MM.1S (cell line): ENCODE measurements at regions not wholly inside any gene's neighbourhood (a gene's known extent, or its start where the extent isn't known, plus 50 kb on each side); places are given as distances from the start of the nearest gene placed in this dataset.
A peak's percentile ranks its signal among the peaks of the same experiment; 100 is the strongest.

Experiments
- DNase-seq: peaks from one replicate; pipeline ENCODE4 v3.0.0-alpha.2; 2015
- H2AFZ ChIP-seq: fragments of 300-600 bp; sonication (generic); 2 replicates; pipeline ENCODE4 v1.6.0; 2016; ENCODE audit warnings: antibody characterized with exemption, low read length
- H3F3A ChIP-seq: fragments of 300-600 bp; sonication (generic); 2 replicates; pipeline ENCODE4 v1.6.1; 2016; ENCODE audit warnings: mild to moderate bottlenecking, antibody characterized with exemption, low read length, moderate library complexity, mixed read lengths; ENCODE audit not compliant: insufficient read depth
- H3K27ac ChIP-seq: fragments of 300-600 bp; sonication (generic); 2 replicates; pipeline ENCODE4 v1.5.1; 2016; ENCODE audit warnings: mild to moderate bottlenecking, low read length
- H3K27me3 ChIP-seq: fragments of 300-600 bp; sonication (generic); replicated peaks from 2 replicates; pipeline ENCODE4 v1.6.0; 2016; ENCODE audit warnings: low read length; ENCODE audit not compliant: insufficient read depth
- H3K36me3 ChIP-seq: fragments of 300-600 bp; sonication (generic); replicated peaks from 2 replicates; pipeline ENCODE4 v1.6.1; 2016; ENCODE audit warnings: mild to moderate bottlenecking, low read length, mixed read lengths; ENCODE audit not compliant: insufficient read depth
- H3K4me1 ChIP-seq: fragments of 300-600 bp; sonication (generic); 2 replicates; pipeline ENCODE4 v1.6.1; 2016; ENCODE audit warnings: low read length, mixed read lengths
- H3K4me2 ChIP-seq: fragments of 300-600 bp; sonication (generic); 2 replicates; pipeline ENCODE4 v1.6.0; 2016; ENCODE audit warnings: low read depth, low read length
- H3K4me3 ChIP-seq: fragments of 300-600 bp; sonication (generic); 2 replicates; pipeline ENCODE4 v1.5.1; 2016; ENCODE audit warnings: low read length, mixed read lengths
- H3K79me2 ChIP-seq: fragments of 300-600 bp; sonication (generic); 2 replicates; pipeline ENCODE4 v1.6.1; 2016; ENCODE audit warnings: mixed run types, low read length, mixed read lengths
- H3K9ac ChIP-seq: fragments of 300-600 bp; sonication (generic); 2 replicates; pipeline ENCODE4 v1.6.1; 2016; ENCODE audit warnings: low read length, mixed read lengths
- H3K9me2 ChIP-seq: fragments of 300-600 bp; sonication (generic); replicated peaks from 2 replicates; pipeline ENCODE4 v1.6.1; 2016; ENCODE audit warnings: mild to moderate bottlenecking, low read length, mixed read lengths; ENCODE audit not compliant: insufficient read depth
- H3K9me3 ChIP-seq: fragments of 300-600 bp; sonication (generic); replicated peaks from 2 replicates; pipeline ENCODE4 v1.6.1; 2016; ENCODE audit warnings: mild to moderate bottlenecking, low read length, mixed read lengths; ENCODE audit not compliant: insufficient read depth
- H4K20me1 ChIP-seq: fragments of 300-600 bp; sonication (generic); 2 replicates; pipeline ENCODE4 v1.6.1; 2016; ENCODE audit warnings: mild to moderate bottlenecking, low read length, moderate library complexity, mixed read lengths; ENCODE audit not compliant: insufficient read depth
- EZH2 ChIP-seq: fragments of 300-600 bp; sonication (generic); optimal IDR thresholded peaks from 2 replicates; pipeline ENCODE3; 2017; ENCODE audit warnings: low read depth, mild to moderate bottlenecking, antibody characterized with exemption, low read length, mixed read lengths
- EZH2phosphoT487 ChIP-seq: fragments of 300-600 bp; sonication (generic); IDR thresholded peaks from 2 replicates; pipeline ENCODE4 v1.6.1; 2018; ENCODE audit warnings: antibody characterized with exemption, low read length
- TF ChIP-seq, protein P1 (sequence below): fragments of 300-600 bp; sonication (generic); IDR thresholded peaks from 2 replicates; pipeline ENCODE4 v1.5.1; 2016; ENCODE audit warnings: antibody characterized with exemption, low read length, mixed read lengths

DNA sequence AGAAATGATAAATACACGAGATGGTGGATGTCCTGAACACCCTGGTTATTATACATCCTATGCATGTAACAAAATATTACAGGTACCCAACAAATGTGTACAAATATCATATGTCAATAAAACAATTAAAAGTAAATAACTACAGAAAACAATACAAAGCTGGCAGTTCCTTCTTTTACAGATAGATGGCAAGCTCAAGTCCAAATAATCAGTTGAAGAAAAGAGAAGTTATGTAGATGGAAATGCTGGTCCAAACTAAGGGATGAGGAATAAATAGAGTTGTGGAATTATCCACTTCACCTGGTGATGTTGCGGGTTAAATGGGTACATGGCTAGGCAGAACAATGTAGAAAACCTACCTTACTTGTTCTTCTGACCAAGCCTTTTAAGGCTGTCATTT, 79.4 kb downstream of the PALM2AKAP2 start:
- H3K9me3 ChIP-seq = no peaks in the 10 kb centered on the region
- H3K36me3 ChIP-seq = no peaks in the 10 kb centered on the region

DNA sequence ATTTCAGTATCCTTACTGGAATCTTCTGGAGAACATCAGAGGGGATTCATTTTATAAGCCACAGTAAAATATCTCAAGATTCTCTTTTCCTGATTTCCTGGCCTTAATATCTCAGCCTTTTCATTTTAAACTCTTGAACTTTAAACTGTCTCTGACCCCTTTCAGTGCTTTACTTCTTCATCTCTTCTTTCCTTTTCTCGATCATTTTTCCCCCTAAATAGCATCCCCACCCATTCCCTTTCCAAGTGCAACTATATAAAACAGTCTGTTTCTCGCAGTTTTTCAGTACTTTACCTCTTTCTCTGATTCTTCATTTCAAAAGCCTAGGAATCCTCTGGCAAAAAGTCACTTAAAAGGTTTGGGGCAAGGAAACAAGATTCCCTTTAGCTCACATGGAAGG, 80.5 kb downstream of the PALM2AKAP2 start:
- no peaks in the 10 kb centered on the region for H3F3A ChIP-seq
- H3K4me3 ChIP-seq = no peak overlapping the region
- H3K9me3 ChIP-seq = no peaks in the 10 kb centered on the region
- DNase-seq = no peak
- H2AFZ ChIP-seq = no peak overlapping the region
- TF ChIP-seq, protein P1, sequence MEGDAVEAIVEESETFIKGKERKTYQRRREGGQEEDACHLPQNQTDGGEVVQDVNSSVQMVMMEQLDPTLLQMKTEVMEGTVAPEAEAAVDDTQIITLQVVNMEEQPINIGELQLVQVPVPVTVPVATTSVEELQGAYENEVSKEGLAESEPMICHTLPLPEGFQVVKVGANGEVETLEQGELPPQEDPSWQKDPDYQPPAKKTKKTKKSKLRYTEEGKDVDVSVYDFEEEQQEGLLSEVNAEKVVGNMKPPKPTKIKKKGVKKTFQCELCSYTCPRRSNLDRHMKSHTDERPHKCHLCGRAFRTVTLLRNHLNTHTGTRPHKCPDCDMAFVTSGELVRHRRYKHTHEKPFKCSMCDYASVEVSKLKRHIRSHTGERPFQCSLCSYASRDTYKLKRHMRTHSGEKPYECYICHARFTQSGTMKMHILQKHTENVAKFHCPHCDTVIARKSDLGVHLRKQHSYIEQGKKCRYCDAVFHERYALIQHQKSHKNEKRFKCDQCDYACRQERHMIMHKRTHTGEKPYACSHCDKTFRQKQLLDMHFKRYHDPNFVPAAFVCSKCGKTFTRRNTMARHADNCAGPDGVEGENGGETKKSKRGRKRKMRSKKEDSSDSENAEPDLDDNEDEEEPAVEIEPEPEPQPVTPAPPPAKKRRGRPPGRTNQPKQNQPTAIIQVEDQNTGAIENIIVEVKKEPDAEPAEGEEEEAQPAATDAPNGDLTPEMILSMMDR = no peak
- TF ChIP-seq EZH2phosphoT487 = no peak
- no peak for TF ChIP-seq EZH2
- H4K20me1 ChIP-seq = no peaks in the 10 kb centered on the region
- no peak overlapping the region for H3K9ac ChIP-seq
- H3K27me3 ChIP-seq = no peaks in the 10 kb centered on the region
- H3K36me3 ChIP-seq = no peaks in the 10 kb centered on the region
- H3K27ac ChIP-seq = no peak overlapping the region
- H3K4me2 ChIP-seq = no peak overlapping the region
- H3K4me1 ChIP-seq = no peaks in the 10 kb centered on the region
- H3K79me2 ChIP-seq = no peaks in the 10 kb centered on the region
- no peaks in the 10 kb centered on the region for H3K9me2 ChIP-seq

More for the DNA sequence above, 79.4 kb downstream of the PALM2AKAP2 start:
- no peak for DNase-seq
- no peaks in the 10 kb centered on the region for H3K9me2 ChIP-seq
- no peak overlapping the region for H3K4me3 ChIP-seq
- no peak overlapping the region for H3K9ac ChIP-seq
- TF ChIP-seq, protein P1 = peak; percentile 20
- TF ChIP-seq EZH2phosphoT487 = no peak
- TF ChIP-seq EZH2 = no peak
- no peaks in the 10 kb centered on the region for H3K79me2 ChIP-seq
- no peak overlapping the region for H3K27ac ChIP-seq
- no peaks in the 10 kb centered on the region for H4K20me1 ChIP-seq
- no peaks in the 10 kb centered on the region for H3K27me3 ChIP-seq
- no peak overlapping the region for H2AFZ ChIP-seq
- no peaks in the 10 kb centered on the region for H3F3A ChIP-seq
- no peak overlapping the region for H3K4me2 ChIP-seq
- no peaks in the 10 kb centered on the region for H3K4me1 ChIP-seq

DNA sequence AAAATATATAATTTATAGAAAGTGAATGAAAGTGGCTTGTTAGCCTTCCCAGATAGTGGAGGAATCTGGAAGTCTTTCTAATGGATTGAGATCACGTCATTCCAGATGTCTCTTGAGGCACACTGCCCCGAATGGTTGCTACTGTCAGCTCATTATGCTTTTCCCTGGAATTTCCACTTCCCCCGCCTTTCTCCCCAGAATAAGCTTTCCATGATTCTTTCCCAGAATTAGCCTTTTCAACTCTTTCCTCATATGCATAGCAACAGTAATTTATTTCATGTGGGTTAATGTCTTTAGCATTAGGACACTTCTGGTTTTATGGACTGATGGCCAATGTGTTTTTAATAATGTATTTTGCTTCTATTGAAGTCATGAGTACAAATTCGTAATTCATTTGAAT, 81.5 kb downstream of the PALM2AKAP2 start:
- no peak overlapping the region for H3K27ac ChIP-seq
- H3K4me2 ChIP-seq = no peak overlapping the region
- no peaks in the 10 kb centered on the region for H3K79me2 ChIP-seq
- no peak for DNase-seq
- TF ChIP-seq, protein P1 = no peak
- no peak for TF ChIP-seq EZH2
- no peak for TF ChIP-seq EZH2phosphoT487
- H3K4me1 ChIP-seq = no peaks in the 10 kb centered on the region
- no peak overlapping the region for H3K9ac ChIP-seq
- H2AFZ ChIP-seq = no peak overlapping the region
- H4K20me1 ChIP-seq = no peaks in the 10 kb centered on the region
- no peaks in the 10 kb centered on the region for H3K9me3 ChIP-seq
- H3K36me3 ChIP-seq = no peaks in the 10 kb centered on the region
- no peak overlapping the region for H3K4me3 ChIP-seq
- H3K9me2 ChIP-seq = no peaks in the 10 kb centered on the region
- H3K27me3 ChIP-seq = no peaks in the 10 kb centered on the region
- no peaks in the 10 kb centered on the region for H3F3A ChIP-seq
